DMS 273 (cell line): ENCODE measurements at regions not wholly inside any gene's neighbourhood (a gene's known extent, or its start where the extent isn't known, plus 50 kb on each side); places are given as distances from the start of the nearest gene placed in this dataset.

Experiments
- DNase-seq: peaks from one replicate; lab custom pipeline; 2025; ENCODE audit not compliant: unreplicated experiment; lab: John Stamatoyannopoulos, UW

DNA sequence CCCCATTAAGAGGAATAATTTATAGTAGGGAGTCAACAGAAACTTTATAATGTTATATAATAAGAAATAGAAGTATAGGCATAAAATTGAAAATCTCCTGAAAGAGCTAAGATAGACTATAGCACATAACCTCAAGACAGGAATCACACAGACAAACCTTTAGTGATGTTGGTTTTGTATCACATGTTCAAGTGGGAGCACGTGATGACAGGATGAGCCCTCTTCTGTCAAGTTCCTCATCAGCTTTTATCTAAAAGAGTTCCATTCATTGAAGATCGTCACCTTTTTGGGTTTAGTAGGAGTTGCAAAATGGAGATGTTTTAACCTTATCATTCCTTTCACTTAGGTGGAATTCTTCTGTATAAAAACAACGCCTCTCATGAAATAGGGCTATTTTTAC lies 127.0 kb downstream of the MCHR2 start:
- no peak for DNase-seq

DNA sequence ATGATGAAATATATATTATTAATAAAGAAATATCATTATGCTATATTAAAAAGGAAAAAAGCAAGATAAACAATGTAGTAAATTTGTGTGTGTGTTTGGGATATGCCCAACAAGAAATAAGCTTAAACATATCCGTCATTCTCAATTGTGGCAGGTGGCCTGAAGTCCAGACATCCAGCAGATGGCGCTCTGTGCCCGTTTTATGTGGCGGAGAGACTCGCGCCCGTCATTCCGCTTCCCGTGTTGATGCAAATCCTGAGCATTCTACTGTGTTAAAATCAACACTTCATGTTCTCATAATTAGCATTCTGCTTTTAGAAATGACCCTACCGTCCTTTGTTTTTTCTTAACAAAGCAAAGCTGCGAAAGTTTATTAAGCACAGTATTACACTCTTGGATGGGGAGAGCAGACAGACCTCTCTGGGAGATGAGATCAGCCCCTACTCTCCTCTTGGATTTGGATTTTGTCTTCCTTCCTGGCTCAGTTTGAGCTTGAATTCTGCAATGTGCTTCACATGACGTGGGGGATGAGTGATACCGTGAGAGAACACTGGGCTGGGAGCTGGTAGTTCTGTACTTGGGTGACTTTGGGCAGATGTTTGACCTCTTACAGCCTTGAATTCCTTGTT lies 125.8 kb downstream of the MCHR2 start:
- peak; percentile 90 for DNase-seq
